CD4-positive, alpha-beta T cell treated with Interleukin-6 for 4 hours (primary cell): ENCODE measurements at regions not wholly inside any gene's neighbourhood (a gene's known extent, or its start where the extent isn't known, plus 50 kb on each side); places are given as distances from the start of the nearest gene placed in this dataset.

Experiments
- DNase-seq: peaks from one replicate; pipeline ENCODE4 v3.0.0-alpha.2; 2020; ENCODE audit warnings: mixed read lengths

DNA sequence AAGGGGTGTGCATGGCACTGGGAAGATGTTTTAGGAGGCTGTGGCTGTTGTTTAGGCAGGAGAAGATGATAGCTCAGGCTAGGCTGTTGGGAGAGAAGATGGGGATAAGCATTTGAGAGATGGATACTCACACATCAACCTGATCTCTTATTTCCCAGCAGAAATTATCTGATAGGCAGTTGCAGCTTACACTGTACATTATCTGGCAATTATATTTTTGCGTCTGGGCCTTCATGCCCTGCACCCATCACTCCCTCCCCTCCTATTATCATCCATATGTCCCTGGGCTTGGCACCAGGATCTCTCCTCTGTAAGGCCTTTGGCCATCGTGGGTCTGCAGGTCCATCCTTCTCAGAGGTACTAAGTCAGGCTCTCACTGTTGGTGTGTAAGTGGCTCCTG lies 401.0 kb upstream of the EEF2KMT start:
- no peak for DNase-seq

DNA sequence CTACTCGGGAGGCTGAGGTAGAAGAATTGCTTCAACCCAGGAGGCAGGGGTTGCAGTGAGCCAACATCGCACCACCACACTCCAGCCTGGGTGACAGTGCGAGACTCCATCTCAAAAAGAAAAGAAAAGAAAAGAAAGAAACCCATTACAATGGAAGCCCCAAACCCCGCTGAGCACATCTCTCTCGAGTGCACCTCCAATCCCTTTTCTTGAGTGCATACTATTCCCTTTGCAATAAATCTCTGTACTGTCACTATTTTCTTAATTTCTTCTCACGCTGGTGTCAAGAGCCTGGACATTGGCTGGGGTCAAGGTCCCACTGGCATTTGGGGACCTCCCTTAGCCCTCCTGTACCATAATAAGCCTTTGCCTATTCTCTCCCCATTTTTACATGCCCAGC lies 398.4 kb upstream of the EEF2KMT start:
- DNase-seq, result no peak

DNA sequence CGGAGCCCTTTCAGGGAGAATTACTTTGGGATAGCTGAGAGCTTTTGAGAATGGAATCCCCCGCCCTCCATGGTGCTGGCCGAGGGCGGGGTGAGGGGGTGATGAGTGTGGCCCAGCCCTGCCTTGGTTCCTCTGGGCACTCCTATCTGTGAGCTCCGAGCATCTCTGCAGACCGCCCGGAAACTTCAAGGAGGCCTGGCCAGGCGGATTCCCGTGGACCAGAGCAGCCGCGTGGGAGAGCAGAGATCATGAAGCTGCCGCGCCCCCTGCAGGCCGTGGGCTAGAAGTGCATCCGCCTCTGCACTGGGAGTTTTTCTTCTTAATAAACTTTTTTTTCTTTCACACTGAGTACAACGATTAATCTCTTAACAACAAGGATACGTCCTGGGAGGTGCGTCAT lies 392.9 kb upstream of the EEF2KMT start:
- DNase-seq, result no peak

GRCh38 chr16:5488581-5488980 lies 391.0 kb upstream of the EEF2KMT start:
- DNase-seq, result no peak

GRCh38 chr16:5487728-5488127 lies 390.1 kb upstream of the EEF2KMT start:
- no peak for DNase-seq

DNA sequence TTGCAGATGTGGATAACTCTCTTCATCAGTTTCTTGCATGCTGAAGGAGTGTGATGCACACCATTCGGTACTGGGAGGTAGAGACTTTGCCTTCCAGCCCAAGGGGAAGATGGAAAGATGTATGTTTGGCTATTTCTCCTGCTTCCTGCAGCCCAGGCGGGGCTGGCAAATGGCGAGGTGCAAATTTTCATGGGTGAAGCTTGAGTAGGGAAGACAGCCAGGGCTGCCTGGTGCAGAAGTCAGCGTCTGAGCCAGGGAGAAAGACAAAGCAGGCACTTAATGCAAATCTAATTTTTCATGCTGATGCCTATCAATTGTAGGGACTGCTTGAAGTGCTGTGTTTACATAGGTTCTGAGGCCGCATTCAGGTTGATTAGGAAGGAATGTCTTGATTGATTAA lies 384.7 kb upstream of the EEF2KMT start:
- DNase-seq, result no peak

GRCh38 chr16:5480431-5481195 lies 383.0 kb upstream of the EEF2KMT start:
- no peak for DNase-seq

DNA sequence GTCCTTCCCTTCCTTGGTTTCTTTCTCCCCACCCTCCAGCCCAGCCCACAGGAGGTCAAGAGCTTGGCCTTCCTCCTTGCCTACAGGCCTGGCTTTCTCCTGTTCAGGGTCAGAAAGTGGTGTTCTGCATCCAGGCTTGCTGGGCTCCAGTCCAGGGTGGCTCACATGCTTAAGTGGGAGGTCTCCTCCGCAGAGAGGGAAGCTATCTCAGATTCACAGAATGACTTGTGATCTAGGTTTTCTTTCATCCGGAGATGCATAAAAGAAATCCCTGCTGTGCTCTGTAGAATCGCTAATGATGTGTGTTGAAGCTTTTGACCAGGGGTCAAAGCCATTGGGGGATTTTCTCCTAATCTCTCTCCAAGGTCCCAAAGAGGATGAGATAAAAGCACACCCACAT lies 382.3 kb upstream of the EEF2KMT start:
- no peak for DNase-seq

DNA sequence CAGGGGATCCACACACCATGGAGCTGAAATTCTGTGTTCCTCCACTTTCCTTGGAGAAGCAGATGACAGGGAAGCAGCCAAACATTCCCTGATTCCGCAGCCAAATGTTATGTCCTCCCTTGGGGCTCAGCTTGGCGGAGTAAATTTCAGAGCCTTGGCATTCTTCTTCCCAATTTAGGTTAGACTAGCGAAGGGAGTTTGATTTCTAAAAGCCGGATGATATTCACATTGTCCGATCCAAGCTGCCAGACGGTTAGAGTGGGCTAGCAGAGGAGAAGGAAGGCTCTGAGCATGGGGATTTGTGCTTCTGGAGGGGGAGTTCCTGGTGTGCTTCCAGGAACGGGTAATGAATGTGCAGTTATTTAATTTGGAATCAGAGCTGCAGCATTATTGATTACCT lies 380.4 kb upstream of the EEF2KMT start:
- DNase-seq, result no peak

- no peak for DNase-seq
Observed at GRCh38 chr16:5477251-5477650, 379.7 kb upstream of the EEF2KMT start.

DNA sequence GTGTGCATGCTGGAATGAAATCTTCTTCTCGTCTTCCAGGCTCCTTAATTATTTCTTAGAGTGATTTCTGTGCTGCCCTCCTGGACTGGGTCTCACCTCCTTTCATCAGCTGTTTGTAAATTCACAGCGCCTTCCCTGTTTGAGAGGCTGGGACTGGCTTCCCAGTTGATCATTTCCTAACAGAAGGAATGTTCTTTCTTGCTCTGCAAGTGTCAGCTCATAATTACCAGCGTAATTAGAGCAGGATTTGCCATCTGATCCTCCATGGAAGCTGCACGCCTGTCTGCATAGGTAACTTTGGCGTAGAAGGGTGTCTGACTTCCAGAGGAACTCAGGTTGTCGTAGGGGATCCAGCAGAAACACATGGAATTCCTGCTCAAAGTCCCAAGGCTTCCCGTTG lies 375.0 kb upstream of the EEF2KMT start:
- DNase-seq, result no peak

DNA sequence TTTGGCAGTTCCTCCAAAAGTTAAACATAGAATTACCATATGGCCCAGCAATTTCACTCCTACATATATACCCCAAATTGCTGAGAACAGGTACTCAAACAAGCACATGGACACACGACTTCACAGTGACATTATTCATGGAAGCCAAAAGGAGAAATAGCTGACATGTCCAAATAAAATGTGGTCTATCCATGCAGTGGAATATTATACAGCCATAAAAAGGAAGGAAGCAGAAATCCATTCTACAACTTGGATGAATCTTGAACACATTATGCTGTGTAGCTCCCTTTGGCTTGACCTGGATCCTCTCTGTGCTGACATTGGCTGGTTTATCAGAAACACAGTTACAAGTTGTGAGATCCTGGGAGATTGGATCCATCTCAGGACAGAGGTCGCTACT lies 370.9 kb upstream of the EEF2KMT start:
- DNase-seq, result no peak

GRCh38 chr16:5467552-5467951 lies 370.0 kb upstream of the EEF2KMT start:
- DNase-seq, result no peak

DNA sequence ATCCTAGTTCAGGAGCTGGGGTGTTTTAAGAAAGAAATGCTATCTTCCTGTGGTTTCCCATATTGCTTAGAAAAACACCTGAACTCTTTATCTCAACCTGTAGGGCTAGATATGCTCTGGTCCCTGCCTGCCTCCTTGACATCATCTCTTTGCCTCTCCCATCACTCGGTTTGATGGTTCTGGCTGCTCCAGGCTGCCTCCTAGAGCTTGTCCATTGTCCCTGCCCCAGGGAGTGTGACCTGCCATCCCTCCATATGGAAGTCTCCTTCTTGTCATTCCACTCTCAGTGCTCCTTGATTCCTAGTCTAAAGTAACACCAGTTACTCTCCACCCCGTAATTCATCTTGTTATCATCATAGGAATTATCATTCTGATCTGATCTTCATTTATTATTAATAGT lies 369.0 kb upstream of the EEF2KMT start:
- no peak for DNase-seq

GRCh38 chr16:5465714-5466113 lies 368.1 kb upstream of the EEF2KMT start:
- DNase-seq, result no peak

DNA sequence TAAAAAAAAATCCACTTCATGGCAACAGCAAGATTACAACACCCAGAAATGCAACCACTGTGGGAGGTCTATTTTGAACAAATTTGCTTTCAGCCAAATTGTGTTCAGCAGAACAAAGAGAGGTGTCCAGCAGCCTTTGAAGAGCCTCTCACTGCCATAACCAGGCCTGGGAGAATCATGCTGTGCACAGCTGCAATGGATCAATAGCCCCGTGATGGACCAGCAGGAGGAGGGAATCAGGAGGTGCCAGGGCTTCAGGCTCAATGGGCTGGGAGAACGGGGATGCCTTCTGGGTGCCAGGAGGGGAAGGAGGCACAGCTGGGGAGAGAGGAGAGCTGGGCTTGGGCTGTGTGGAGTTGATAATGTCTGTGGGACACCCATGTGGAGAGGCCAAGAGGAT lies 366.2 kb upstream of the EEF2KMT start:
- no peak for DNase-seq

- DNase-seq, result no peak
Observed at GRCh38 chr16:5461574-5461973, 364.0 kb upstream of the EEF2KMT start.

- no peak for DNase-seq
Observed at GRCh38 chr16:5461141-5461540, 363.5 kb upstream of the EEF2KMT start.

- no peak for DNase-seq
Observed at GRCh38 chr16:5460701-5461100, 363.1 kb upstream of the EEF2KMT start.

DNA sequence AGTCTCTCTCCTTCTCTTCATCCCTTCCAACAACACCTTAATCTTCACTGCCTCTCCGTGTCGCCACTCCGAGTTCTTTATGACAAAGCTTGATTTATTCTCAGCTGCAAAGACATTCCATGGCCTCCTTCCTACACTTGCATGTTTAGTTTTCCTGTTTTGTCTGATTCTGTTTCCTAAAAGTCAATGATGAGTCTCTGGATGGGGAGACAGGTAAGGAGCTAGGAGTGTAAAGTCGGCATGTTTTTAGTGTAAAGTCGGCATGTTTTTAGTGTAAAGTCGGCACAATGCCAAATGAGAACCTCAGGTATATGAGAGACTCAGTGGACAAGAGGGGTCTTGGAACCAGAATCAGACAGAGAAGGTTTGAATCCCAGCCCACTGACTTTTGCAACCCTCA lies 362.3 kb upstream of the EEF2KMT start:
- DNase-seq, result no peak

GRCh38 chr16:5455110-5455509 lies 357.5 kb upstream of the EEF2KMT start:
- DNase-seq, result no peak

DNA sequence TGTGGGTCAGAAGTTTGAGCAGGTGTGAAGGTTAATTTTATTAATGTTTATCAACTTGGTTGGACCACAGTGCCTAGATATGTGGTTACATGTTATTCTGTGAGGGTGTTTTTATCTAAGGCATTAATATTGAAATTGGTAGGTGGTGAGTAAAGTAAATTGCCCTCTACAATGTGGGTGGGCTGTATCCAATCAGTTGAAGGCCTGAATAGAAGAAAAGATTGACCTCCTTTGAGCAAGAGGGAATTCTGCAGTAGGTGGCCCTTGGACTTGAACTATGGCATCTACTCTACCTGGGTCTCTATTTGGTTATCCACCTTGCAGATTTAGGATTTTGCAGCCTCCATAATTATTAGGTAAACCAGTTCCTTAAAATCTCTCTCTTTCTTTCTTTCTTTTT lies 356.8 kb upstream of the EEF2KMT start:
- DNase-seq, result no peak

DNA sequence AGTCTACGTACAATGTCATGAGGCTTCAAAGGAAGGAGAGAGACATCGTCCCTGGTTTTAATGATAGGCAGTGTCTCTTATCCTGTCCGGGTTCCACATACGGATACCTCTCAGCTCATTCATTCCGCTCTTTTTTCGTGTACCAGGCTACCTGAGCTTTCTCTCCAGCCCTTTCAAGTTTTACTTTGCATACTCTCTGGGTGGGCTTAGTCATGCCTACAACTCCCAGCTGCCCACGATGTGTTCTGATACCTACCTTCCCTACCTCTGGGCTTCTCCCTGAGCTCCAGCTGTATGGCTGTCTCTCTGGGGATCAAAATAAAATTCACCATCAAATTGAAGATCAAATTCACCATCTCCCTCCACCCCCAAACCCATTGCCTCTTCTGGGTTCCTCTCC lies 354.0 kb upstream of the EEF2KMT start:
- DNase-seq, result no peak

DNA sequence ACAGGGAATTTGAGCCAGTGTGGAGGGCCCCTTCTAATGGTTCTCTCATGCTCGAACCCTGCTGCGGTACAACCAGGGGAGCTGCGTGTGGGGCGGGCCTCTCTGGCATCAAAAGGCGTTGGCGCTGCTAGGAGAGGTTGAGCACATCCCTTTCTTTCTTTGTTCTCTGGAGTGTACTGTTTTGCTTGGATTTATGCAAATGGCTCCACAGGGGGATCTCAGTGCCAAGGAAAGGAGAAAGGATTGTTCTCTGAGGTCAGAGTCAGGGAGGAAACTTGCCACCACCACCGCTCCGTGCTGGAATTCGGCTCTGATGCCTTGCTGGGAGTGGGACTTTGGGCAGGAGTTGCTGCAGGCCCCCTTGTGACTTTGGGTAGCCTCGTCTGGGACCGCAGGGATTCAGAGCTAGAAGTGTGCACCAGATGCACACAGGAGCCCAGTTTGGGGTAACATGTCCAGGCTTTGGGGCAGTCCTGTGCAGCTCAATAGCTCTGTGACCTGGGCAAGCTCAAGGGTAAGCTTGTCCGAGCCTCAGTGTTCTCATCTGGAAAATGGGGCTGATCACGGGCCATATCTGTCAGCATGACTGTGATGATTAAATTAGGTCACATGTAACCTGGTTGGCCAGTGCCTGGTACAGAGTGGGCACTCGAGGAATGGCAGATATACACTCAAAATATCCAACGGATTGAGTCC lies 353.0 kb upstream of the EEF2KMT start:
- DNase-seq, result no peak

- no peak for DNase-seq
Observed at GRCh38 chr16:5449901-5450300, 352.3 kb upstream of the EEF2KMT start.
